CD14-positive monocyte (primary cell): ENCODE measurements at regions not wholly inside any gene's neighbourhood (a gene's known extent, or its start where the extent isn't known, plus 50 kb on each side); places are given as distances from the start of the nearest gene placed in this dataset.

Experiments
- DNase-seq, 3 donors: peaks; one replicate each; pipeline ENCODE4 v3.0.0-alpha.2; 2011 to 2022
- H2AFZ ChIP-seq: 2 replicates; pipeline ENCODE4 v1.6.0; 2012; ENCODE audit warnings: mild to moderate bottlenecking, low read depth, low read length, inconsistent platforms; ENCODE audit not compliant: insufficient read depth, poor library complexity, severe bottlenecking
- H3K27ac ChIP-seq, 2 donors: 1 replicate in 1 of 2; 2 replicates in 1 of 2; pipeline ENCODE4 v1.5.1; 2012 to 2013; ENCODE audit warnings: low read length in 2 of 2, control low read depth in 1 of 2, inconsistent platforms in 1 of 2, low read depth in 1 of 2, mild to moderate bottlenecking in 1 of 2
- H3K27me3 ChIP-seq, 2 donors: one replicate each; pipeline versions ENCODE4 v1.6.0 to v1.6.1; 2011 to 2013; ENCODE audit warnings: low read length in 2 of 2; ENCODE audit not compliant: control insufficient read depth in 2 of 2, insufficient read depth in 2 of 2
- H3K36me3 ChIP-seq, 2 donors: replicated peaks in 1 of 2; 1 replicate in 1 of 2; 2 replicates in 1 of 2; pipeline versions ENCODE4 v1.5.1 to v1.6.1; 2012 to 2013; ENCODE audit warnings: low read length in 2 of 2, control low read depth in 1 of 2, inconsistent platforms in 1 of 2, mild to moderate bottlenecking in 1 of 2; ENCODE audit not compliant: insufficient read depth in 2 of 2, control insufficient read depth in 1 of 2
- H3K4me1 ChIP-seq, 2 donors: 1 replicate in 1 of 2; 2 replicates in 1 of 2; pipeline versions ENCODE4 v1.5.1 to v1.6.1; 2012 to 2013; ENCODE audit warnings: low read length in 2 of 2, control low read depth in 1 of 2, inconsistent platforms in 1 of 2, mild to moderate bottlenecking in 1 of 2, moderate library complexity in 1 of 2; ENCODE audit not compliant: insufficient read depth in 2 of 2, control insufficient read depth in 1 of 2
- H3K4me2 ChIP-seq: replicated peaks from 2 replicates; pipeline ENCODE3; 2012; ENCODE audit warnings: low read length, moderate library complexity, mild to moderate bottlenecking; ENCODE audit not compliant: poor library complexity, severe bottlenecking; ENCODE audit errors: extremely low read depth
- H3K4me3 ChIP-seq, 3 experiments: fragments of 200-600 bp in 1 of 3; sonication (generic) in 1 of 3; replicated peaks in 1 of 3; 1 replicate in 2 of 3; 2 replicates in 1 of 3; pipeline ENCODE4 v1.5.1; 2011 to 2013; ENCODE audit warnings: low read length in 3 of 3, mild to moderate bottlenecking in 3 of 3, control low read depth in 2 of 3, low read depth in 2 of 3, inconsistent platforms in 1 of 3, moderate library complexity in 1 of 3
- H3K79me2 ChIP-seq: 2 replicates; pipeline ENCODE4 v1.6.0; 2012; ENCODE audit warnings: mild to moderate bottlenecking, control low read depth, inconsistent platforms, low read length, moderate library complexity; ENCODE audit not compliant: insufficient read depth
- H3K9ac ChIP-seq: 2 replicates; pipeline ENCODE4 v1.6.0; 2017; ENCODE audit warnings: low read length, mild to moderate bottlenecking; ENCODE audit not compliant: insufficient read depth, poor library complexity, severe bottlenecking
- H3K9me3 ChIP-seq, 2 donors: replicated peaks in 1 of 2; 1 replicate in 1 of 2; 2 replicates in 1 of 2; pipeline versions ENCODE4 v1.5.1 to v1.6.1; 2012 to 2013; ENCODE audit warnings: low read length in 2 of 2, control low read depth in 1 of 2; ENCODE audit not compliant: control insufficient read depth in 1 of 2, insufficient read depth in 1 of 2
- H4K20me1 ChIP-seq: 2 replicates; pipeline ENCODE4 v1.6.0; 2012; ENCODE audit warnings: mild to moderate bottlenecking, low read length, control low read depth, moderate library complexity; ENCODE audit not compliant: insufficient read depth
- H3K27ac Mint-ChIP-seq, 7 donors: one replicate each; pipeline ENCODE4 v1.8.0; 2020; ENCODE audit warnings: mild to moderate bottlenecking in 7 of 7, mixed read lengths in 7 of 7, moderate library complexity in 6 of 7, inconsistent platforms in 2 of 7
- H3K27me3 Mint-ChIP-seq, 3 donors: one replicate each; pipeline ENCODE4 v1.8.0; 2021 to 2022; ENCODE audit warnings: low read depth in 3 of 3, mild to moderate bottlenecking in 3 of 3, mixed read lengths in 3 of 3, moderate library complexity in 3 of 3, inconsistent platforms in 1 of 3
- H3K36me3 Mint-ChIP-seq, 2 donors: one replicate each; pipeline ENCODE4 v1.8.0; 2020; ENCODE audit warnings: mixed read lengths in 2 of 2, inconsistent platforms in 1 of 2, mild to moderate bottlenecking in 1 of 2
- H3K4me1 Mint-ChIP-seq: one replicate; pipeline ENCODE4 v1.8.0; 2020; ENCODE audit warnings: mild to moderate bottlenecking, mixed read lengths
- H3K4me3 Mint-ChIP-seq, 2 donors: one replicate each; pipeline ENCODE4 v1.8.0; 2020; ENCODE audit warnings: mild to moderate bottlenecking in 2 of 2, mixed read lengths in 2 of 2, moderate library complexity in 1 of 2
- H3K9me3 Mint-ChIP-seq, 7 donors: one replicate each; pipeline ENCODE4 v1.8.0; 2020 to 2022; ENCODE audit warnings: mixed read lengths in 7 of 7, mild to moderate bottlenecking in 6 of 7, moderate library complexity in 6 of 7, inconsistent platforms in 2 of 7
- CTCF ChIP-seq: fragments of 200-600 bp; IDR thresholded peaks from one replicate; pipeline ENCODE4 v1.8.0; 2022; ENCODE audit warnings: antibody characterized with exemption, mild to moderate bottlenecking
- WGBS: methylation state at CpG from one replicate; pipeline ENCODE4 v1.1.5; 2013; ENCODE audit warnings: missing lambda C conversion rate; ENCODE audit not compliant: insufficient coverage; 5-methylcytosine and 5-hydroxymethylcytosine counted together
- intact Hi-C, 2 donors: fragments of 100-400 bp; cut with micrococcal nuclease; formaldehyde crosslinking; loops; one replicate each; pipeline versions ENCODE4 v1.15.0 to v1.15.1; 2023

DNA sequence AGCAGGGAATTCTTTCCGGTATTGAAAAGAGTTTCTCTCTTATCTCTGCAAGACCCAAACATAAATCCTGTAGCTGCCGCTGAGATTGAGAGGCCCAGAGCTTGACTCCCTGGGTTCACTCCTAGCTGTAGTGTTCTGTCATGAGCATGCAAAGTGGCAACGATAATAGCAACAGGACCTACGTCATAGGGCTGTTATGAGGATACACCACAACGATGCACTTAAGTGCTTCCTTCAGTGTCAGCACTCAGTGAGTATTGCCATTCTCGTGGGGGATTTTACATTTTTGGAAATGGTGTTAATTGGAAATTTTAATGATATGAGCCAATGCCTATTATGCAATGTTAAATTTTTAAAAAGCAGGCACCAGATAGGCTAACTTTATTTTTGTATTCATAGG is 199.8 kb downstream of the CYLD start:
- Histone ChIP-seq H3K27me3 (no peaks in the 10 kb centered on the region), H3K79me2 (no peaks in the 10 kb centered on the region), H3K9me3 (peaks cover 0 to 2% of the 10 kb centered on the region in 2 donors), H2AFZ (no peak overlapping the region), H3K9ac (no peak overlapping the region), H3K4me1 (no peaks in the 10 kb centered on the region), H3K36me3 (no peaks in the 10 kb centered on the region), H3K4me2 (no peak overlapping the region), H3K27ac (no peak overlapping the region), H3K4me3 (no peak overlapping the region), H4K20me1 (no peaks in the 10 kb centered on the region)
- no peak for DNase-seq
- 95% methylated on average over 5 of the region's 6 CpGs for WGBS
- Mint-ChIP-seq H3K4me1 (peaks cover 3% of the 10 kb centered on the region), H3K4me3 (no peak overlapping the region), H3K27ac (peak overlapping the region in 1 of 7 donors; percentile 26), H3K27me3 (peaks cover 10 to 17% (median 10%) of the 10 kb centered on the region in 3 donors), H3K9me3 (peaks cover 0 to 6% (median 0%) of the 10 kb centered on the region in 7 donors), H3K36me3 (no peaks in the 10 kb centered on the region)
- intact Hi-C loops: no loop called here
- TF ChIP-seq CTCF: no peak

DNA sequence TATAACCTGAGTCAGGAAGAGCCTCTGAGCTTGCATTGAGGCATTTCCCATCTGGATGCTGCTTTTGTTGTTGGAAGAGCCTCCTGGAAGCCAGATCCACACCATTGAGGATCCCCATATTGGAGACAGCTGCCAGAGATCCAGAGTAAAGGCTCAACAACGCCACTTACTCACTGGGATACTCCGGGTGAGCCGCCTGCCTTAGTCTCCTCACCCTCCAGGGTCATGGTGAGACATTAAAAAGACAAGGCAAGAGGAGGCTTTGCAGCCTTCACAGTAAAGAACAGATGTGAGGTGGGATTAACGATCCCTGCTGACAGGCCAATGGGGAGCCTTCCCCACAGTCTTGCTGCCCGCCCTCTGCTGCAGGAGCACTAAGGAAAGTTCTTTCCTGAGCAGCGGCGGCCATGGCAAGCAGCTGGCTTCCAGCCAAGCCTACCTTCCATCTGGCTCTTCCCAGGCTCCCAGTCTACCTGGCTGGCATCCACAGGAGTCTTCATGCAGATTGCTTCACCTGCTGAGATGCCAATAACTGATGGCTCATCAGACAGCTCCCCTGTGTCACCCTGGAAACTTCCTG is 198.5 kb downstream of the CYLD start:
- Histone ChIP-seq H2AFZ (no peak overlapping the region), H3K79me2 (no peaks in the 10 kb centered on the region), H3K27me3 (no peaks in the 10 kb centered on the region), H3K4me1 (no peaks in the 10 kb centered on the region), H4K20me1 (no peaks in the 10 kb centered on the region), H3K36me3 (no peaks in the 10 kb centered on the region), H3K9me3 (no peaks in the 10 kb centered on the region), H3K4me3 (no peak overlapping the region), H3K27ac (no peak overlapping the region), H3K9ac (no peak overlapping the region), H3K4me2 (no peak overlapping the region)
- DNase-seq: no peak
- intact Hi-C loops: no loop called here
- H3K9me3 Mint-ChIP-seq: peaks cover 0 to 6% (median 0%) of the 10 kb centered on the region in 7 donors
- no peak overlapping the region for H3K27ac Mint-ChIP-seq
- TF ChIP-seq CTCF: no peak
- H3K27me3 Mint-ChIP-seq: peaks cover 12 to 20% (median 13%) of the 10 kb centered on the region in 3 donors
- H3K36me3 Mint-ChIP-seq: no peaks in the 10 kb centered on the region
- H3K4me1 Mint-ChIP-seq: peaks cover 3% of the 10 kb centered on the region
- H3K4me3 Mint-ChIP-seq: no peak overlapping the region
- 67% methylated on average over 4 of the region's 7 CpGs for WGBS
